Epithelial cell of proximal tubule (primary cell): ENCODE measurements at regions not wholly inside any gene's neighbourhood (a gene's known extent, or its start where the extent isn't known, plus 50 kb on each side); places are given as distances from the start of the nearest gene placed in this dataset.

Experiments used
- DNase-seq: peaks from one replicate; pipeline ENCODE4 v3.0.0-alpha.2; 2011; ENCODE audit warnings: low read depth
- H3K4me3 ChIP-seq: 2 replicates; pipeline ENCODE4 v1.5.1; 2011; ENCODE audit warnings: low read depth, mild to moderate bottlenecking, low read length
- CTCF ChIP-seq: conservative IDR thresholded peaks from 2 replicates; pipeline ENCODE4 v1.5.1; 2012; ENCODE audit warnings: low read depth, mild to moderate bottlenecking, low read length

GRCh38 chr6:4351520-4352321 is 216.3 kb upstream of the ECI2 start:
- peak overlapping the region; percentile 29 for H3K4me3 ChIP-seq
- TF ChIP-seq CTCF = no peak
- DNase-seq = peak; percentile 39

- no peak for TF ChIP-seq CTCF
- H3K4me3 ChIP-seq = no peak overlapping the region
- DNase-seq = no peak
Measured at GRCh38 chr6:4350567-4351519, 215.5 kb upstream of the ECI2 start.

GRCh38 chr6:4349931-4350330 is 214.6 kb upstream of the ECI2 start:
- H3K4me3 ChIP-seq = no peak overlapping the region
- no peak for TF ChIP-seq CTCF
- DNase-seq = no peak

- no peak overlapping the region for H3K4me3 ChIP-seq
- DNase-seq = no peak
- TF ChIP-seq CTCF = no peak
Measured at GRCh38 chr6:4349323-4349722, 213.9 kb upstream of the ECI2 start.

GRCh38 chr6:4348462-4349112 is 213.2 kb upstream of the ECI2 start:
- DNase-seq = no peak
- no peak overlapping the region for H3K4me3 ChIP-seq
- no peak for TF ChIP-seq CTCF

GRCh38 chr6:4347877-4348276 is 212.5 kb upstream of the ECI2 start:
- no peak for DNase-seq
- TF ChIP-seq CTCF = no peak
- no peak overlapping the region for H3K4me3 ChIP-seq
